HL-60 (cell line): ENCODE measurements at regions not wholly inside any gene's neighbourhood (a gene's known extent, or its start where the extent isn't known, plus 50 kb on each side); places are given as distances from the start of the nearest gene placed in this dataset.

Experiments used
- DNase-seq, 2 experiments: peaks; one replicate each; pipeline ENCODE4 v3.0.0-alpha.2; 2010 to 2020; ENCODE audit warnings: low read depth in 1 of 2, low spot score in 1 of 2
- H3K27ac ChIP-seq: fragments of 250-450 bp; sonication (Bioruptor Pico); replicated peaks from 2 replicates; pipeline ENCODE4 v1.5.1; 2020; ENCODE audit warnings: mild to moderate bottlenecking, moderate library complexity
- H3K27me3 ChIP-seq: fragments of 250-450 bp; sonication (Bioruptor Pico); 2 replicates; pipeline ENCODE4 v1.5.1; 2021; ENCODE audit warnings: mild to moderate bottlenecking, moderate library complexity; ENCODE audit not compliant: insufficient read depth, poor library complexity, severe bottlenecking
- H3K4me3 ChIP-seq: replicated peaks from 2 replicates; pipeline ENCODE4 v1.5.1; 2011; ENCODE audit warnings: mild to moderate bottlenecking, control low read depth, low read length; ENCODE audit not compliant: insufficient read depth
- CTCF ChIP-seq: IDR thresholded peaks from one replicate; pipeline ENCODE4 v1.5.1; 2011; ENCODE audit warnings: low read length, control low read depth, inconsistent platforms; ENCODE audit not compliant: insufficient read depth
- GABPA ChIP-seq: IDR thresholded peaks from 2 replicates; pipeline ENCODE4 v1.6.1; 2012; ENCODE audit warnings: low read depth
- POLR2AphosphoS5 ChIP-seq: IDR thresholded peaks from 2 replicates; pipeline ENCODE4 v1.6.1; 2012; ENCODE audit warnings: low read depth
- REST ChIP-seq: IDR thresholded peaks from 2 replicates; pipeline ENCODE4 v1.6.1; 2012; ENCODE audit warnings: low read depth; ENCODE audit not compliant: insufficient replicate concordance
- SPI1 ChIP-seq: IDR thresholded peaks from 2 replicates; pipeline ENCODE4 v1.6.1; 2012; ENCODE audit warnings: low read depth, mild to moderate bottlenecking, borderline replicate concordance

GRCh38 chrX:18010253-18010652 is 149.2 kb upstream of the RAI2 start:
- TF ChIP-seq POLR2AphosphoS5 = no peak
- TF ChIP-seq REST = no peak
- TF ChIP-seq SPI1 = no peak
- no peak for TF ChIP-seq CTCF
- no peak for TF ChIP-seq GABPA
- H3K4me3 ChIP-seq = no peak overlapping the region
- no peak for DNase-seq
- H3K27ac ChIP-seq = no peak overlapping the region
- no peaks in the 10 kb centered on the region for H3K27me3 ChIP-seq

- Histone ChIP-seq H3K4me3 (no peak overlapping the region), H3K27ac (no peak overlapping the region), H3K27me3 (no peaks in the 10 kb centered on the region)
- TF ChIP-seq POLR2AphosphoS5 (no peak), REST (no peak), SPI1 (no peak), CTCF (no peak)
- DNase-seq = no peak
Measured at GRCh38 chrX:18003876-18004275, 142.8 kb upstream of the RAI2 start.

- DNase-seq = no peak
- Histone ChIP-seq H3K27ac (no peak overlapping the region), H3K4me3 (no peak overlapping the region), H3K27me3 (no peaks in the 10 kb centered on the region)
- TF ChIP-seq REST (no peak), SPI1 (no peak), GABPA (no peak), CTCF (no peak), POLR2AphosphoS5 (no peak)
Measured at GRCh38 chrX:18002791-18003190, 141.7 kb upstream of the RAI2 start.
